Mesendoderm (in vitro differentiated cells): ENCODE measurements at regions not wholly inside any gene's neighbourhood (a gene's known extent, or its start where the extent isn't known, plus 50 kb on each side); places are given as distances from the start of the nearest gene placed in this dataset.
A peak's percentile ranks its signal among the peaks of the same experiment; 100 is the strongest.

Experiments used
- DNase-seq: peaks from one replicate; pipeline ENCODE4 v3.0.0; 2013
- H2AK5ac ChIP-seq: 2 replicates; pipeline ENCODE4 v1.6.1; 2013; ENCODE audit warnings: low read length, inconsistent platforms
- H2BK120ac ChIP-seq: 2 replicates; pipeline ENCODE4 v1.6.1; 2013; ENCODE audit warnings: low read depth, mild to moderate bottlenecking, low read length, moderate library complexity, mixed read lengths
- H2BK15ac ChIP-seq: replicated peaks from 2 replicates; pipeline ENCODE4 v1.6.1; 2013; ENCODE audit warnings: low read depth, mild to moderate bottlenecking, moderate library complexity
- H2BK5ac ChIP-seq: 2 replicates; pipeline ENCODE4 v1.6.1; 2013; ENCODE audit warnings: low read length, inconsistent platforms
- H3K18ac ChIP-seq: 2 replicates; pipeline ENCODE4 v1.6.1; 2013; ENCODE audit warnings: mild to moderate bottlenecking, low read length, mixed read lengths
- H3K23ac ChIP-seq: one replicate; pipeline ENCODE4 v1.6.1; 2013; ENCODE audit warnings: low read length
- H3K27ac ChIP-seq: 2 replicates; pipeline ENCODE4 v1.5.1; 2013; ENCODE audit warnings: low read depth, mild to moderate bottlenecking, inconsistent platforms, low read length, moderate library complexity
- H3K27me3 ChIP-seq: 2 replicates; pipeline ENCODE4 v1.6.1; 2013; ENCODE audit warnings: low read length, control low read depth, mild to moderate bottlenecking, inconsistent platforms; ENCODE audit not compliant: insufficient read depth, poor library complexity
- H3K36me3 ChIP-seq: 2 replicates; pipeline ENCODE4 v1.6.1; 2013; ENCODE audit warnings: low read length, inconsistent platforms; ENCODE audit not compliant: control insufficient read depth, insufficient read depth
- H3K4ac ChIP-seq: one replicate; pipeline ENCODE4 v1.6.1; 2013; ENCODE audit warnings: low read depth, mild to moderate bottlenecking, low read length, moderate library complexity
- H3K4me1 ChIP-seq: 2 replicates; pipeline ENCODE4 v1.6.1; 2013; ENCODE audit warnings: low read depth, low read length, inconsistent platforms; ENCODE audit not compliant: control insufficient read depth
- H3K4me2 ChIP-seq: 2 replicates; pipeline ENCODE4 v1.6.1; 2013; ENCODE audit warnings: low read length
- H3K4me3 ChIP-seq: 2 replicates; pipeline ENCODE4 v1.5.1; 2013; ENCODE audit warnings: mild to moderate bottlenecking, low read length
- H3K56ac ChIP-seq: one replicate; pipeline ENCODE4 v1.6.1; 2013; ENCODE audit warnings: low read length
- H3K79me1 ChIP-seq: 2 replicates; pipeline ENCODE4 v1.6.1; 2013; ENCODE audit warnings: low read length, inconsistent platforms
- H3K79me2 ChIP-seq: 2 replicates; pipeline ENCODE4 v1.6.1; 2013; ENCODE audit warnings: mild to moderate bottlenecking, low read length; ENCODE audit not compliant: control insufficient read depth, insufficient read depth
- H3K9ac ChIP-seq: 2 replicates; pipeline ENCODE4 v1.6.1; 2013; ENCODE audit warnings: low read length, inconsistent platforms
- H4K5ac ChIP-seq: one replicate; pipeline ENCODE4 v1.6.1; 2013; ENCODE audit warnings: low read length
- H4K8ac ChIP-seq: one replicate; pipeline ENCODE4 v1.6.1; 2013; ENCODE audit warnings: low read depth, mild to moderate bottlenecking, control low read depth, low read length, moderate library complexity
- WGBS: extraction: QIAGEN DNeasy Blood & Tissue Kit; methylation state at CpG from one replicate; pipeline ENCODE4 v1.1.7; 2013; ENCODE audit warnings: low lambda C conversion rate, missing lambda C conversion rate; ENCODE audit not compliant: insufficient coverage; ENCODE audit errors: extremely low coverage; 5-methylcytosine and 5-hydroxymethylcytosine counted together

DNA sequence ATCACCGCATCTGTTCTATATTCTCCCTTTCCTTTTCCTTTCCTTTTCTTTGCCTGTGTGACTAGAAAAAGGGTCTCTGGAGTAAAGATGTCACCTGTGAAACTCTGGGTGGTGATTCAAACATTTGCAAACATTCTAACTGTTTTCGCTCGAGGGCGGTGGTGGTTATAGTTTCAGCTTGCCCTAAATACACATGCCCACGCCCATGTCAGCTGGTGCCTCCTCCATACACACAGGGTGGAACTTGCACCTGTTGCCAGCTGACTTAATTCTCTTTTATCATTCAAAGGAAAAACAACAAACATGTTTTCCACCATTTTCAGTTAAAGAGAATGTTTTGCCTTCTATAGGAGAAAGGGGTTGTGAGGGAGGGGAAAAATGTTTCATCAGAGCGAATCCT is 381.9 kb upstream of the ARID1B start:
- no peak overlapping the region for H3K4me2 ChIP-seq
- H2BK15ac ChIP-seq: no peak overlapping the region
- H3K27ac ChIP-seq: no peak overlapping the region
- no peaks in the 10 kb centered on the region for H3K36me3 ChIP-seq
- H4K5ac ChIP-seq: no peak overlapping the region
- no peak overlapping the region for H3K4me3 ChIP-seq
- H3K4me1 ChIP-seq: peaks cover 3% of the 10 kb centered on the region
- no peak overlapping the region for H3K9ac ChIP-seq
- H3K23ac ChIP-seq: no peak overlapping the region
- H3K79me1 ChIP-seq: no peaks in the 10 kb centered on the region
- H2BK5ac ChIP-seq: no peak overlapping the region
- no peak overlapping the region for H2BK120ac ChIP-seq
- H3K18ac ChIP-seq: no peak overlapping the region
- no peak overlapping the region for H2AK5ac ChIP-seq
- H3K4ac ChIP-seq: no peak overlapping the region
- no peak overlapping the region for H4K8ac ChIP-seq
- H3K56ac ChIP-seq: no peak overlapping the region
- no peaks in the 10 kb centered on the region for H3K79me2 ChIP-seq
- no CpG with 5 or more reads among the region's 6 CpGs for WGBS
- DNase-seq: no peak
- H3K27me3 ChIP-seq: no peaks in the 10 kb centered on the region

DNA sequence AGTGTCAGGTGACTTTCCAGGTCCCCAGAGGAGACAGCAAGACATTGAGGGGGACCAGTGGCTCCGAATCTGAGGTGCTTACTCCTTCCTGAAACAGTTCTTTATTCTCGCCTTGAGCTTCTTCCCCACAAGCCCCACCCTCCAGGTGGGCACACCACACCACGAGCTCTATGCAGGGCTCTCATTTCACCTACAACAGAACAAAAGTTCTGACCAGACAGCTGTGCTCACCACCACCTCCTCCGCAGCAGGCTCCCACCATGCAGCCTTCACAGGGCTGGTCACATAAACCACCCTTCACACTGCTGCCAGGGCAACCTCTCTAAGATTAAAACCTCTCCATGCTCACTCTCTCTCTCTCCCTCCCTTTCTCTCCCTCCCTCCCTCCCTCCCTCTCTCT is 384.5 kb upstream of the ARID1B start:
- H2BK5ac ChIP-seq: no peak overlapping the region
- H3K4me1 ChIP-seq: peaks cover 3% of the 10 kb centered on the region
- WGBS: no CpG with 5 or more reads among the region's 4 CpGs
- H2BK120ac ChIP-seq: no peak overlapping the region
- H3K79me1 ChIP-seq: no peaks in the 10 kb centered on the region
- no peak overlapping the region for H3K27ac ChIP-seq
- H4K5ac ChIP-seq: no peak overlapping the region
- no peak overlapping the region for H4K8ac ChIP-seq
- no peak overlapping the region for H3K4me2 ChIP-seq
- H3K4ac ChIP-seq: no peak overlapping the region
- DNase-seq: no peak
- no peaks in the 10 kb centered on the region for H3K36me3 ChIP-seq
- no peak overlapping the region for H2BK15ac ChIP-seq
- H3K56ac ChIP-seq: no peak overlapping the region
- no peak overlapping the region for H3K9ac ChIP-seq
- H3K4me3 ChIP-seq: no peak overlapping the region
- H3K27me3 ChIP-seq: no peaks in the 10 kb centered on the region
- no peak overlapping the region for H3K23ac ChIP-seq
- no peaks in the 10 kb centered on the region for H3K79me2 ChIP-seq
- H2AK5ac ChIP-seq: no peak overlapping the region
- no peak overlapping the region for H3K18ac ChIP-seq

DNA sequence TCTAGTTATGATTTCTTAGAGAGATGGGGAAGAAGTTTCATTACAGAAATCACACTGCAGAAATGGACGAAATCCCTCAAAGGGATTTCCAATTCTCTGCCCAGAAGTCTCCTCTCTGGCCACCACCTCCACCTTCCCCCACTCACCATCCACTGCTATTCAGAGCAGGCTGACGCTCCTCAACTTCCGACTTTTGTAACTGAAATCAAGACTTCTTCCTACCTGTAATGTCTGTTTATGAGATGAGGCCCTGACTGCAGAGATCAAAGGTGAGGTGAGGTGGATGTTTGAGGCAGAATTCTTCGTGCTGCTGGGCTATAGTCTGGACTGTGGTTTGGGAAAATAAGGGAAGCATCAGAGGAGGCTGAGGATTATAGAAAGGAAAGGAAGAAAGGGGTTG is 385.2 kb upstream of the ARID1B start:
- Histone ChIP-seq H4K8ac (no peak overlapping the region), H2BK15ac (no peak overlapping the region), H2BK120ac (no peak overlapping the region), H3K9ac (no peak overlapping the region), H4K5ac (no peak overlapping the region), H3K56ac (no peak overlapping the region), H3K27ac (no peak overlapping the region), H3K79me2 (no peaks in the 10 kb centered on the region), H2BK5ac (no peak overlapping the region), H3K4ac (no peak overlapping the region), H3K4me3 (no peak overlapping the region), H3K4me1 (peaks cover 3% of the 10 kb centered on the region), H3K23ac (no peak overlapping the region), H3K18ac (no peak overlapping the region), H2AK5ac (no peak overlapping the region), H3K79me1 (no peaks in the 10 kb centered on the region), H3K36me3 (no peaks in the 10 kb centered on the region), H3K4me2 (no peak overlapping the region), H3K27me3 (no peaks in the 10 kb centered on the region)
- no peak for DNase-seq
- WGBS: no CpG with 5 or more reads among the region's 4 CpGs

DNA sequence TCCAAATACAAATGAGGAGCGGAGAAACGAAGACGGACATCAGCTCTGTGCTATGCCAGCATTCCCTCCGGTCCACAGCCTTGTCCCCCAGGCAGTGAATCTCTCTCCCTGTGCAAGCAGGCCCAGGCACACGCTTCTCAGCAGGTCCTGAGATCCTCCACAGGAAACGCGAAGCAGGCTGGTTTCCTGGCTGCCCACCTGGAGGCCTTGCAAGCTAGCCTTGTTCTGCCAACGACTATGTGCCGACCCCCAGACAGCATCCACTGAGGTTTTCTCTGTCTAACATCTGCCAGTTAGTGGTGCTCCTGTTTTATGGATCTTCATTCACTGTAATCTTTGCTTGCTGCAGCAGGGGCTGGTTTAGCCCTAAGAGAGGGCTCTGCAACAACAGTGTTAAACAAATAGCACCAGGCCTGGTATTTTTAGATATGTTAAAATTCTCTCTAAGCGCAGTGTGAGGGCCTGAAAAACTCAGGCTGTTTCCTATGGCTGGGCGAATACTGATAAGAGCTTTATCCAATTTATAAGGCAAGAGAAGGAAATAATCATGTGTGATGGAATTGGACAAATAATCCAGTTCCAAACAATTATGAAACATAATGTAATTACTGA is 386.0 kb upstream of the ARID1B start:
- Histone ChIP-seq H3K79me2 (no peaks in the 10 kb centered on the region), H3K79me1 (no peaks in the 10 kb centered on the region), H3K27ac (no peak overlapping the region), H3K36me3 (no peaks in the 10 kb centered on the region), H3K56ac (peak overlapping the region; percentile 47), H3K18ac (no peak overlapping the region), H4K5ac (no peak overlapping the region), H2BK15ac (no peak overlapping the region), H2BK5ac (no peak overlapping the region), H3K23ac (peak overlapping the region; percentile 29), H3K4ac (no peak overlapping the region), H3K27me3 (no peaks in the 10 kb centered on the region), H3K4me2 (no peak overlapping the region), H3K9ac (no peak overlapping the region), H3K4me3 (no peak overlapping the region), H3K4me1 (peaks cover 3% of the 10 kb centered on the region), H2AK5ac (no peak overlapping the region), H4K8ac (no peak overlapping the region), H2BK120ac (no peak overlapping the region)
- peak; percentile 30 for DNase-seq
- no CpG with 5 or more reads among the region's 11 CpGs for WGBS

DNA sequence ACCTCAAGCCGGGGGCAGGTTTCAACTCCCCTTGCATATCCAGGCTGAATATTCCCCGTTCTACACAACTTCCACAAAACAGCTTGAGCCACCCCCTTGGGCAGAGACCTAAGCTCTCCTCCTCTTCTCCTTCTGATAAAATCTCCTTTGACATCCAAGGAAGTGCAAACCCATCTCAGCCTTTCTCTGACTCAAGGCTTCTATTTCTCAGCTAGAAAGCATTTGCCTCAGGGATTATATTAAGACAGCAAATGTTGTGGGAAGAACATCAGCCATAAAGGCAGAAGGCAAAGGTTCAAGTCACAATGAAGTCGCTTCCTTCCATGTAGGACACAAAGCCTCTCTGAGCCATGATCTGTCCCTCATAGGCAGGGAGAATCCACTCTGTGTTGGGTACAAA is 386.6 kb upstream of the ARID1B start:
- peak overlapping the region; percentile 29 for H3K23ac ChIP-seq
- no peak overlapping the region for H3K27ac ChIP-seq
- no CpG with 5 or more reads among the region's 3 CpGs for WGBS
- H3K9ac ChIP-seq: no peak overlapping the region
- H4K8ac ChIP-seq: no peak overlapping the region
- H2BK120ac ChIP-seq: no peak overlapping the region
- no peak overlapping the region for H3K4me3 ChIP-seq
- no peak overlapping the region for H3K18ac ChIP-seq
- H2BK15ac ChIP-seq: no peak overlapping the region
- no peak for DNase-seq
- H3K79me1 ChIP-seq: no peaks in the 10 kb centered on the region
- no peaks in the 10 kb centered on the region for H3K36me3 ChIP-seq
- H3K56ac ChIP-seq: peak overlapping the region; percentile 5
- no peak overlapping the region for H4K5ac ChIP-seq
- no peak overlapping the region for H2AK5ac ChIP-seq
- H3K4ac ChIP-seq: no peak overlapping the region
- no peaks in the 10 kb centered on the region for H3K27me3 ChIP-seq
- no peak overlapping the region for H2BK5ac ChIP-seq
- no peaks in the 10 kb centered on the region for H3K79me2 ChIP-seq
- H3K4me2 ChIP-seq: no peak overlapping the region
- peaks cover 3% of the 10 kb centered on the region for H3K4me1 ChIP-seq

DNA sequence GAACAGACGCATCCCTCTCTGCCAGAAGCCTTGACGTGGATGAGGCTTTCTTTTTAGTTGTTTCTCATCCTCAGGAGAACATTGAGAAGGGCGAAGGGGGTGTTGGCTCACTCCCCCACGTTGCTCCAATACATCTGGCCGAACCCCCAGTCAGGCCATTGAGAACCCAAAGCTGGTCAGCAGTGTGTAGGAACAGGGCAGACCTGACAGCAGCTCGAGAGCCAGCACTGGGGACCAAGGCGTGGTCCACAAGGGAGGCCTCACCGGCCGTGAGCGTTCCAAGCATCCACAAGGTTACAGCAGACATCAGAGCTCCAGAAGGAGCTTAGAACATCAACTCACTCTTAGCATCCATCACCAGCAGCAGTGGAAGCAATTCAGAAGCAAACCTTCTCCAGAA is 387.9 kb upstream of the ARID1B start:
- no peak overlapping the region for H3K18ac ChIP-seq
- no peak overlapping the region for H3K4me3 ChIP-seq
- no peak overlapping the region for H2AK5ac ChIP-seq
- H2BK5ac ChIP-seq: no peak overlapping the region
- H3K4ac ChIP-seq: no peak overlapping the region
- DNase-seq: no peak
- no peak overlapping the region for H4K8ac ChIP-seq
- no peaks in the 10 kb centered on the region for H3K79me1 ChIP-seq
- H3K56ac ChIP-seq: no peak overlapping the region
- no peak overlapping the region for H3K4me2 ChIP-seq
- no peak overlapping the region for H2BK120ac ChIP-seq
- peaks cover 3% of the 10 kb centered on the region for H3K4me1 ChIP-seq
- H2BK15ac ChIP-seq: no peak overlapping the region
- H3K9ac ChIP-seq: no peak overlapping the region
- H4K5ac ChIP-seq: no peak overlapping the region
- H3K79me2 ChIP-seq: no peaks in the 10 kb centered on the region
- H3K27me3 ChIP-seq: no peaks in the 10 kb centered on the region
- H3K23ac ChIP-seq: no peak overlapping the region
- no peaks in the 10 kb centered on the region for H3K36me3 ChIP-seq
- no peak overlapping the region for H3K27ac ChIP-seq
- no CpG with 5 or more reads among the region's 10 CpGs for WGBS
